ENCODE measurements at regions not wholly inside any gene's neighbourhood (a gene's known extent, or its start where the extent isn't known, plus 50 kb on each side); places are given as distances from the start of the nearest gene placed in this dataset.
"Not testable (repeated sequence)": the region's sequence is repeated elsewhere in the genome, so short reads cannot be mapped to it uniquely, and the experiment has no call there.

- no peak for DNase-seq
Observed at GRCh38 chr10:84943541-84943940, 615.2 kb downstream of the CCSER2 start.

- no peak for DNase-seq
Observed at GRCh38 chr10:84944187-84944586, 615.8 kb downstream of the CCSER2 start.

DNA sequence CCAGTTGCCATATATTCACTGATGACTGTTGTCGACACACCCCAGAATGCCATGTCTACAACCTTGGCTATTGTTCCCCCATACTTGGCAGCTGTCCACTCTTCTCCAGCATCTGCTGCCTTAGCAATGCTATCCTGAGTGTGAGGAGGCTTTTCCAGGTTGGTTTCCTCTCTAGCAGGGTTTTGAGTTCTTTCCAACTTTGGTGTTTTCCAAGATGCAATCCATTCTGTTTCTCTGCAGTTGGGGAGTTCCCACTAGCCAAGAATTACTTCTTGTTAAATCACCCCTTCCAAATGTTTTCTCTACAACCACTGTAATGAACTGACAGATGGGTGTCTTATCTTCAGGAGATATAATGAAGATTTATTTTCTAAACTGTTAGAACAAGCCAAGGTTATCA, 617.4 kb downstream of the CCSER2 start:
- DNase-seq: no peak

DNA sequence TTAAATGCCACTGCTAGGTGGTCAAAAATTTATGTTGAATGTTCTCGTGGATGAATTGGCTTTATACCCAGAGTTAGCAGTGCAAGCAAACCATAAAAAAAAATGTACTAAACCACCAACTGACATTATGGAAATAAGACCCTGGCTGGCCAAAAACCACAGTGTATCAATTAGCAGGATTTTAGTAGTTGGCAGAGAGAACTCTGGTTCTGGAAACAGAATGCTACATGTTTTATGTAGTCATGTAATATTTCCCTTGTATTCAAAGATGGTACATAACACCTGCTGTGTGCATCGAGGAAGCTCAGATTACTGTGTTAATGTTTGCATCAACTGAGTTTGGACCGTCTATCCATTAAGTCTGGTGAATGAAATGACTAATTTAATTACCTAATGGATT, 618.5 kb downstream of the CCSER2 start:
- no peak for DNase-seq

GRCh38 chr10:84948644-84949043, 620.3 kb downstream of the CCSER2 start:
- DNase-seq: no peak

DNA sequence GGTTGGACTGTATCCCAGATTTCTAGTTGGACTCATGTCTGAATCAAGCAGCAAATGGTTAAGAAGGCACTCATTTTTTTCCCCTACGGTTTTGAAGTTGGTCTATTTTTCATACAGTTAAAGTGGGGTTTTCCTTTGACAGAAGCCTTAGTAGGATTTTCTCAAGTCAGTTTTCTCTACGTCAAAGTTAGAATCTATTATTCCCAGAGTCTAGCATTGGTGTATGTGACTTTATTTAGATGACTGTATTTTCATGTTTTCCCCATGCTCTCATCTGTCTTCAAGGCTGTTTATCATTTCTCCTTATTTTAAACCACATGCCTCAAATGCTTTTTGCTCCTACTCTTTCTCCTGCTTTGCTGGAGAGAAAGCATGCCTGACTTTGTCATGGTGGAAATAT, 623.2 kb downstream of the CCSER2 start:
- no peak for DNase-seq

GRCh38 chr10:84957427-84957826, 629.0 kb downstream of the CCSER2 start:
- DNase-seq: no peak

GRCh38 chr10:84965468-84965867, 637.1 kb downstream of the CCSER2 start:
- no peak for DNase-seq

DNA sequence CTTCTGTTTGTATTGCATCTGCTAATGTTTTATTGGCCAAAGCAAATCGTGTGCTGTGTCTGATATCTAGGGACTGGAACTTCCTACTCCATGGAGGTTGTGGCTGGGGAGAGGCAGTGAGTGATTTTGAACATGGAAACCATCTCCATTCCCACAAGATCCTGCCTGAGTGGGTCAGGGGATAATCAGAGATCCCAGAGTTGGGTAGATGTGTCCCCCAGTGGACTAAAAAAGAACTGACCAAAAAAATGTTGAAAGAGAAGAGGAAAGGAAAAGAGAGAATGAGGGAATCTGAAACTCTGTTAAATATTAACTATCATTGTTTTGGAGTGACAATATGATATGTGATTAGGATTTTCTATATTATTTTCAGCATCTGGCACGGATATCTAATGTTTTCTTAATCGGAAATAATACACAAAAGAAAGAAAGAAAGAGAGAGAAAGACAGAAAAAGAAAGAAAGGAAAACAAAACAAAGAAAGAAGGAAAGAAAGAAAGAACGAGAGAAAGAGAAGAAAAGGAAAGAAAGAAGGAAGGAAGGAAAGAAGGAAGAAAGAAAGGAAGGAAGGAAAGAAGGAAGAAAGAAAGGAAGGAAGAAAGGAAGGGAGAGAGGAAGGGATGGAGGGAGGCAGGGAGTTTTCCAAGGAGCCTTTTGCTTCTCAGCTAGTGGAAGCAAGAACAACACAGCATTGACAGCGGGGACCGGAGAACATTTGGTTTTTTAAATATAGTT, 638.5 kb downstream of the CCSER2 start:
- no peak for DNase-seq

DNA sequence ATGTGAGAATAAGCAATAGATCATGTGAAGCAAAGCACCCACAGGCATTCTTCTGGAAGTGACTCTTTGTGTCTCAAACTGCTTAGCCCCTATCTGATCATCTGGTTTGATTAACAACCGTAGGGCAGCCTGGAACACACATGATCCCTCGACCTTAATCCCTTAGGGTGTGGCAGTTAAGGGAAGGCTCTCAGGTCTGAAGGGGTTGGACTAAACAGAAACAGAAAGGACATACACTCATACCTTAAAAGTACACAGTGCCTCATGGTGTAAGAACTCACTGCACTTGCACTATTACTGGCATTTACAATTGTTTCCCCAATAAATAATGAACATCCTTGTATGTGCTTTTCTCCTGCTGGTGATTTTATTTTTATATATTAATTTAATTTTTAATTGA, 640.9 kb downstream of the CCSER2 start:
- DNase-seq: not testable (repeated sequence)

- no peak for DNase-seq
Observed at GRCh38 chr10:84987039-84987438, 658.6 kb downstream of the CCSER2 start.

GRCh38 chr10:84988011-84988410, 659.6 kb downstream of the CCSER2 start:
- no peak for DNase-seq

DNA sequence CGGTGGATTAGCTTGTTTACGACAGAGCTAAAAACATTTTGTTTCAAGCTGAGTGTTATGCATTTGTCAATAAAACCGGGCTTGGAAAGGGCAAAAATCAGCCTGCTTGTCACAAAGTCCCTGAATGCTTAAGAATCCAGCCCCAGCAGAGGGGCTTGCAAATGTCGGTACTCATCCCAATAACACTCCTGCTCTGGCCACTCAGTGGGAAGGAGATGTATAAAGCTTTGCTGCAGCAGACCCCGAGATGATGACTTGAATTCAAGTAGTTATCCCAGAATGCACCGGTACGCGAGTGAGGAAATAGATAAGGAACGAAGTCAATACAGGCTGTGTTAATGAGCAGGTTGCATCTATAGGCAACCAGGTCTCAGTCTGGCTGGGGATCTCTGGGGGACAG, 662.3 kb downstream of the CCSER2 start:
- no peak for DNase-seq

- no peak for DNase-seq
Observed at GRCh38 chr10:84991301-84991700, 662.9 kb downstream of the CCSER2 start.

GRCh38 chr10:84993251-84994035, 665.1 kb downstream of the CCSER2 start:
- no peak for DNase-seq

DNA sequence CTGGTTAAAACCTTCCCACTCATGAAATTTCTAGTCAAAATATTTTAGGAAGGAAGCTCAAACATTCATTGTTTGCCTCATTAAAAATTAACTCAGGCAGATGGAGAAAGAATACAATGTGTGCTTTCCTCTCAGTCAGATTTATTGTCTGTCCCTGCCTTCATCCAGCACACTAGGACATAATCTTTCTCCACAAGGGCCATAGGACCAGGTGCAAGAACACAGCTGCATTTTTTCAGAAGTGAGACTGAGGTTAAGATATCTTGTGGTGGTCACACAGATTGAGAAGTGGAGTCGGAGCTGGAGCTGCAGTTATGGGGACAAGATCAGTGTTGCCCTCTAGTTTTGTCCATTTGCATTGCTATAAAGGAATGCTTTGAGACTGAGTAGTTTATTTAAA, 666.3 kb downstream of the CCSER2 start:
- no peak for DNase-seq

- no peak for DNase-seq
Observed at GRCh38 chr10:84996580-84996979, 668.2 kb downstream of the CCSER2 start.

DNA sequence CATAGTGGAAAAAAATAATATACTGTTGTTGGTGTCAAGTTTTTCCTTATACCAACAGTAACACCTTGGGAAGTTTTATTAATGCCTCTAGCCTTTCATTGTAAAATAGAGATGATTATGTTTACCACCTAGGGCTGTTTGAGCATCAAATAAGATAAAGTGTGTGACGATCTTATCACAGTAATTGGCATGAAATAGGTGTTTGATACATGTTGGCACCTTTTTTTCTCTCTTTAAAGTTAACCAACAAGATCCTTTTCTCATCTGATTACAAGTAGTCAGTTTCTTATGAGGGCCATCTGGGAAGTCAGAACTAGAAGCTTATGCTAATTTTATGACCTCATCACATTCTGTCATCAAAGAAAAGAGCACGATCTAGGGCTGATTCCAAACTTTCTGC, 669.5 kb downstream of the CCSER2 start:
- no peak for DNase-seq

- no peak for DNase-seq
Observed at GRCh38 chr10:84999929-85000328, 671.5 kb downstream of the CCSER2 start.

DNA sequence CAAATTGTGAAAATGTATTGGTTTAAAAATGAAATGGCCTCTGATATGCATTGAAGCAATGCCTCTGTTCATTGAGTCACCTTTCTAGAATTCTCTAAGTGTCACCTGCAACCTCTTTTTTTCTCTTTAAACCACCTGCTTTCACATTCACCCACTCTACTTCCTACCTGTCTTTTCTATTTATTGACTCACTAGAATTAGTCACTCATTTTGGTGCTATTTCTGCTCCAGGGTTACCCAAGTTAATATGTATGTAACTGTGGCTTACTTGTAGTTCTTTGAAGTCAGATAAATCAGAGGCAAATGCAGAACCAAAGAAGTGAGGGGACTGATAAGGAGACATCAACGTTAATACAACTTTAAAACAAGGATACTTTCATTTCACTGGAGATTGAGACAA, 674.7 kb downstream of the CCSER2 start:
- no peak for DNase-seq

- no peak for DNase-seq
Observed at GRCh38 chr10:85008488-85009184, 680.2 kb downstream of the CCSER2 start.

DNA sequence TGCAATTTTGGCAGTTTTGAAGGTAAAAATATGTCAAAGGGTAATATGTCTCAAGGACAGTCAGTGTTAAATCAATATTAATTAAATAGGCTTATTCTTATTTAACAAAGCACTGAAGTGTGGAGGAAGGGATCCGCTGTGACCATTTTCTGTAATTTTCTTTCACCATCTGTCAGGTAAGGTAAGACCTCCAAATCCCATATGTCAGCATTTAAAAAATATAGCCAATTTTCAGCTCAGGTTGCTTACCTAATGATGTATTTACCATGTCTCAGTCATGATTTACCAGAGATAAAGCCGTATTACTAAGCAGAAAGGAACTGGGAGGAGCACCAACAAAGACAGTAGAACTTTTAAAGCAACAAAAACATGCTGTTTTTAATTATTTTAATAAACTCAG, 683.9 kb downstream of the CCSER2 start:
- DNase-seq: no peak

DNA sequence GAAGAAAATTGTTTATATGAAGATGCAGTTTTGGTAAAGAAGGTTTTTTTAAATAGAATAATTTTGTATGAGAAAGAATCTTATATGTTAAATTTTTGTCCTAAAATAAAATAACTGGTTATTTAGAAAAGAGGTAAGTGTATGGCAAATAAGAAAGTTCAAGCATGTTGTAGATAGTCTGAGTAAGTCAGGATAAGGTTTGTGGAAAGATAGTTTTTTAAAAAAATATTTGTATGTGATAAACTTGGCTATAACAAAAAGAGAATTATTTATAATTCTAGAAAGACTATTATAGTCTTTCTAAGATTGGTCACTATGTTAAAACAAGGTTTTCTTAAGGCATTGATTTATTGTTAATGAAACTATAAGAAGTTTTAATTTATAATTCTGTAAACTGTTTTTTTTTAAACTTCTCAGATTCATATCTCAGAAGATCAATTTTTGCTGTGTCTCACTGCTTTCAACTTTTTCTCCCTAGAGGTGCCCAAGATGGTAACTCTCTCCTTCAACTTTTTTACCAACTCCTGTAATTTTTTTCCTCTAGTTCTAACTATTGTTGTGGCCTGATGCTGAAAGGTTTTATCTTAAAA, 698.6 kb downstream of the CCSER2 start:
- DNase-seq: no peak
